Kasumi-1 (cell line): ENCODE measurements at regions not wholly inside any gene's neighbourhood (a gene's known extent, or its start where the extent isn't known, plus 50 kb on each side); places are given as distances from the start of the nearest gene placed in this dataset.

Experiments used
- DNase-seq, 2 experiments: peaks; one replicate each; lab custom pipeline; 2025; lab: John Stamatoyannopoulos, UW

GRCh38 chr1:69511426-69512192 lies 56.1 kb upstream of the LRRC7 start:
- no peak for DNase-seq

GRCh38 chr1:69513601-69514000 lies 54.1 kb upstream of the LRRC7 start:
- no peak for DNase-seq
